ENCODE measurements at regions not wholly inside any gene's neighbourhood (a gene's known extent, or its start where the extent isn't known, plus 50 kb on each side); places are given as distances from the start of the nearest gene placed in this dataset.

DNA sequence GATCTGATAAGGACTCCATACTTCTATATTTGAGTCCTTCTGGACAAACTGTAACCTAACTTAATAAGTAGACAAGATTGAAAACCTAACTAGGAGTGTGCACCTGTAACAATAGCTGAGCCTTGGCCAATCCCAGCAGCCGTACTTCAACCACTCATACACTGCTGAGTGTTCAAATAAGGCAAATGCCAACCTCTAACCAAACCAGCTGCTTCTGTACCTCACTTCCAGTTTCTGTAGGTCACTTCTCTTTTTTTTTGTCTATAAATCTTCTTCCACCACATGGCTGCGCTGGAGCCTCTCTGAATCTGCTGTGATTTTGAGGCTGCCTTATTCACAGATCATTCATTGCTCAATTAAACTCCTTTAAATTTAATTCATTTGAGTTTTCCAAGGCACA is 753.2 kb downstream of the DNAJB9 start:
- no peaks in the 10 kb centered on the region for H3K4me1 ChIP-seq (ENCODE audit: control insufficient read depth, insufficient read depth, low read length)
- H4K91ac ChIP-seq (ENCODE audit: insufficient read depth, low read depth, low read length), result no peak overlapping the region
- no peak overlapping the region for H3K56ac ChIP-seq (ENCODE audit: extremely low read depth, insufficient read depth, low read length)
- H3K79me1 ChIP-seq (ENCODE audit: low read depth in 1 of 2, low read length in 2 of 2), result no peaks in the 10 kb centered on the region
- no peak overlapping the region for H3K27ac ChIP-seq (ENCODE audit: insufficient read depth, low read length)
- H2AK9ac ChIP-seq (replicated peaks; ENCODE audit: low read depth, low read length, poor library complexity), result no peak overlapping the region
- ATAC-seq (ENCODE audit: low read depth) (no peak), DNase-seq (no peak)
- no peak overlapping the region for H3K23ac ChIP-seq (ENCODE audit: low read depth, low read length)
- H3K27me3 ChIP-seq (ENCODE audit: control insufficient read depth, insufficient read depth, low read length), result no peaks in the 10 kb centered on the region
- H3K4ac ChIP-seq (ENCODE audit: low read depth, low read length), result no peak overlapping the region
- H3K9me3 ChIP-seq (ENCODE audit: control insufficient read depth, insufficient read depth, low read length), result peaks cover 3% of the 10 kb centered on the region
- no peaks in the 10 kb centered on the region for H3K36me3 ChIP-seq (ENCODE audit: control insufficient read depth, insufficient read depth, low read length)
- H3K14ac ChIP-seq (replicated peaks; ENCODE audit: low read depth, low read length), result no peak overlapping the region
- no peak overlapping the region for H3K9ac ChIP-seq (ENCODE audit: low read depth, low read length)
- no peak overlapping the region for H3K18ac ChIP-seq (ENCODE audit: low read depth, low read length)
- no CpG with 5 or more reads among the region's 2 CpGs for WGBS, 2 experiments (ENCODE audit: extremely low coverage in 2 of 2, insufficient read length in 1 of 2)
- H4K5ac ChIP-seq (ENCODE audit: low read depth, low read length), result no peak overlapping the region
- BruUV-seq (replicated peaks), result no TSS peak
- CTCF ChIA-PET, result no interaction called here
- no peak overlapping the region for H2AFZ ChIP-seq (replicated peaks; ENCODE audit: low read length, poor library complexity)
- intact Hi-C loops (cut with micrococcal nuclease), result no loop called here
- H2BK5ac ChIP-seq (ENCODE audit: low read depth, low read length, poor library complexity, severe bottlenecking), result no peak overlapping the region
- no peaks in the 10 kb centered on the region for H3K9me1 ChIP-seq (ENCODE audit: insufficient read depth, low read length)
- POLR2A ChIA-PET (ENCODE audit: unreplicated experiment), result no interaction called here
- no peak overlapping the region for H2BK15ac ChIP-seq (ENCODE audit: low read depth, low read length)
- TF ChIP-seq, protein P1, sequence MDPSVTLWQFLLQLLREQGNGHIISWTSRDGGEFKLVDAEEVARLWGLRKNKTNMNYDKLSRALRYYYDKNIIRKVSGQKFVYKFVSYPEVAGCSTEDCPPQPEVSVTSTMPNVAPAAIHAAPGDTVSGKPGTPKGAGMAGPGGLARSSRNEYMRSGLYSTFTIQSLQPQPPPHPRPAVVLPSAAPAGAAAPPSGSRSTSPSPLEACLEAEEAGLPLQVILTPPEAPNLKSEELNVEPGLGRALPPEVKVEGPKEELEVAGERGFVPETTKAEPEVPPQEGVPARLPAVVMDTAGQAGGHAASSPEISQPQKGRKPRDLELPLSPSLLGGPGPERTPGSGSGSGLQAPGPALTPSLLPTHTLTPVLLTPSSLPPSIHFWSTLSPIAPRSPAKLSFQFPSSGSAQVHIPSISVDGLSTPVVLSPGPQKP (IDR thresholded peaks at IDR 0.05; ENCODE audit: borderline replicate concordance, low read depth, low read length), result no peak
- TF ChIP-seq MXI1 (IDR thresholded peaks at IDR 0.05; ENCODE audit: borderline replicate concordance, low read depth, low read length), result no peak
- TF ChIP-seq, protein P2, sequence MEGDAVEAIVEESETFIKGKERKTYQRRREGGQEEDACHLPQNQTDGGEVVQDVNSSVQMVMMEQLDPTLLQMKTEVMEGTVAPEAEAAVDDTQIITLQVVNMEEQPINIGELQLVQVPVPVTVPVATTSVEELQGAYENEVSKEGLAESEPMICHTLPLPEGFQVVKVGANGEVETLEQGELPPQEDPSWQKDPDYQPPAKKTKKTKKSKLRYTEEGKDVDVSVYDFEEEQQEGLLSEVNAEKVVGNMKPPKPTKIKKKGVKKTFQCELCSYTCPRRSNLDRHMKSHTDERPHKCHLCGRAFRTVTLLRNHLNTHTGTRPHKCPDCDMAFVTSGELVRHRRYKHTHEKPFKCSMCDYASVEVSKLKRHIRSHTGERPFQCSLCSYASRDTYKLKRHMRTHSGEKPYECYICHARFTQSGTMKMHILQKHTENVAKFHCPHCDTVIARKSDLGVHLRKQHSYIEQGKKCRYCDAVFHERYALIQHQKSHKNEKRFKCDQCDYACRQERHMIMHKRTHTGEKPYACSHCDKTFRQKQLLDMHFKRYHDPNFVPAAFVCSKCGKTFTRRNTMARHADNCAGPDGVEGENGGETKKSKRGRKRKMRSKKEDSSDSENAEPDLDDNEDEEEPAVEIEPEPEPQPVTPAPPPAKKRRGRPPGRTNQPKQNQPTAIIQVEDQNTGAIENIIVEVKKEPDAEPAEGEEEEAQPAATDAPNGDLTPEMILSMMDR (conservative IDR thresholded peaks at IDR 0.05; ENCODE audit: low read depth, low read length), result no peak
- no peak for TF ChIP-seq RCOR1 (IDR thresholded peaks at IDR 0.05; ENCODE audit: insufficient replicate concordance, low read length)
- no peak for TF ChIP-seq RFX5 (IDR thresholded peaks at IDR 0.05; ENCODE audit: low read depth, low read length)
- no peak for TF ChIP-seq CHD1 (IDR thresholded peaks at IDR 0.05; ENCODE audit: low read depth, low read length)
- TF ChIP-seq FOS (IDR thresholded peaks at IDR 0.05; ENCODE audit: low read depth, low read length), result no peak
- TF ChIP-seq, protein P3, sequence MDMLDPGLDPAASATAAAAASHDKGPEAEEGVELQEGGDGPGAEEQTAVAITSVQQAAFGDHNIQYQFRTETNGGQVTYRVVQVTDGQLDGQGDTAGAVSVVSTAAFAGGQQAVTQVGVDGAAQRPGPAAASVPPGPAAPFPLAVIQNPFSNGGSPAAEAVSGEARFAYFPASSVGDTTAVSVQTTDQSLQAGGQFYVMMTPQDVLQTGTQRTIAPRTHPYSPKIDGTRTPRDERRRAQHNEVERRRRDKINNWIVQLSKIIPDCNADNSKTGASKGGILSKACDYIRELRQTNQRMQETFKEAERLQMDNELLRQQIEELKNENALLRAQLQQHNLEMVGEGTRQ (IDR thresholded peaks at IDR 0.05; ENCODE audit: low read depth, low read length), result no peak
- no peak for TF ChIP-seq CEBPB (IDR thresholded peaks at IDR 0.05; ENCODE audit: low read depth, low read length)
- no peak for TF ChIP-seq NFE2L2 (IDR thresholded peaks at IDR 0.05; ENCODE audit: low read depth, low read length)
- no peak for TF ChIP-seq BHLHE40 (IDR thresholded peaks at IDR 0.05; ENCODE audit: low read depth, low read length)
- TF ChIP-seq SMC3 (IDR thresholded peaks at IDR 0.05; ENCODE audit: low read depth, low read length), result no peak
- TF ChIP-seq POLR2A (IDR thresholded peaks at IDR 0.05; ENCODE audit: low read depth, low read length), result no peak
- no peak for TF ChIP-seq MAFK (IDR thresholded peaks at IDR 0.05; ENCODE audit: low read depth, low read length)
- no peak overlapping the region for H3K4me3 ChIP-seq (ENCODE audit: insufficient read depth, low read depth, low read length)
- no peak overlapping the region for H4K8ac ChIP-seq (ENCODE audit: low read depth in 2 of 2, low read length in 2 of 2)
- dilution Hi-C loops (cut with HindIII; ENCODE audit: low sequenced_read_pairs, unreplicated experiment), result no loop called here
- no peak overlapping the region for H3K4me2 ChIP-seq (ENCODE audit: low read depth, low read length)
- in situ Hi-C loops (cut with MboI; ENCODE audit: low sequenced_read_pairs), result no loop called here
- H4K20me1 ChIP-seq (ENCODE audit: insufficient read depth, low read length), result no peaks in the 10 kb centered on the region
- H2BK120ac ChIP-seq (ENCODE audit: low read depth, low read length), result no peak overlapping the region
- H2BK20ac ChIP-seq (ENCODE audit: low read depth, low read length), result no peak overlapping the region
- H2AK5ac ChIP-seq (ENCODE audit: low read depth, low read length), result no peak overlapping the region
